ENCODE measurements at regions not wholly inside any gene's neighbourhood (a gene's known extent, or its start where the extent isn't known, plus 50 kb on each side); places are given as distances from the start of the nearest gene placed in this dataset.
"Not testable (repeated sequence)": the region's sequence is repeated elsewhere in the genome, so short reads cannot be mapped to it uniquely, and the experiment has no call there.

DNA sequence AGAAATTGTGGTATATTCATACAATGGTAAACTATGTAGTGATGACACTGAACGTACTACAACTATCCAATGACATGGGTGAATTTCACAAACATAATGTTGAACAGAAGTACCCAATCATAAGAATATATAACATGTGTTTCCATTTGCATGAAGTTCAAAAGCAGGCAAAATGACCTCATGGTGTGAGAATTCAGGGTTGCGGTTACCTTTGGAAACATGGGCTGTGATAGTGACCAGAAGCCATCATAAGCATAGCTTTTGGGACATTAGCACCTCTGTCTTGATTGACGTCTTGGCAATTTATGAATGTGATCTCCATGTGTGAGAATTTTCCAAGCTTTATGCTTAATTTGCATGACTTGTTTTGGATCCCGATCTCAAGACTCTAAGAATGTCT lies 500.1 kb upstream of the JAG1 start:
- DNase-seq (ENCODE audit: low read depth, low spot score): no peak

DNA sequence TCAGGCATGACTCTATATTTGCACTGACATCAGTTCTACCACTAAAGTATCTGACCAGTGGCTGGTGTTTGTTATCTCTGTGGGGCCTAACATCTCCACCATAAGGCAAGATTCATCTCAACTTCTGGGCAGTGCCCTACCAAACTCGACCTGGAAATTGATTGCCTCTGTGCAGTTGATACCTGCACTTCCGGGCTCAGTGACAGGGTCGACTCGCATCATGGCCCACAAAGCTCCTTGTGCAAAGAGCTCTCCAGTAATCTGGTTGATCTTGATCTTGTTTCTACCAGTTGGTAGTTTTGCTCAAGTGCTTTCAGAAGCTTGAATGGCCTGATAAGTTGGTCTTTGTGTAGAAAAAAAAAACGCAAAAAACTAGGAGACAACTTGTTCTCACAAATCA lies 501.1 kb upstream of the JAG1 start:
- DNase-seq (ENCODE audit: low read depth, low spot score): no peak

DNA sequence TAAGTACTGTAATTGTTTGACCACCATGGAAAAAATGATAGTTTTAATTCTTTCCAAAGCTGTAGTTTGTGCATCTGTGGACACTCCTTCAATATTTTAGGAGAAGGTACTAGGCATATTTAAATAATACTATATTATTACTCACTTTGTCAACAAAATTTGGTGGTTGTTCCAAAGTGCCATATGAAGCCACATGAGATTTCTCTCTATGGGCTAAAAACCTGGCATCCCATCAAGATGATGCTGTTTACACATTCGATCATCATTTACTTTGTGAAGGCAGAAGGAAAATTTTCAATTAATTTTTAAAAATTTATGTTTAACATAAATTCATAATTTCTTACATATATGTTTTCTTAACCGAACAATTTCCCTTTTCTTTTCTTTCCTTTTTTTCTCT lies 502.6 kb upstream of the JAG1 start:
- DNase-seq (ENCODE audit: low read depth, low spot score): no peak

DNA sequence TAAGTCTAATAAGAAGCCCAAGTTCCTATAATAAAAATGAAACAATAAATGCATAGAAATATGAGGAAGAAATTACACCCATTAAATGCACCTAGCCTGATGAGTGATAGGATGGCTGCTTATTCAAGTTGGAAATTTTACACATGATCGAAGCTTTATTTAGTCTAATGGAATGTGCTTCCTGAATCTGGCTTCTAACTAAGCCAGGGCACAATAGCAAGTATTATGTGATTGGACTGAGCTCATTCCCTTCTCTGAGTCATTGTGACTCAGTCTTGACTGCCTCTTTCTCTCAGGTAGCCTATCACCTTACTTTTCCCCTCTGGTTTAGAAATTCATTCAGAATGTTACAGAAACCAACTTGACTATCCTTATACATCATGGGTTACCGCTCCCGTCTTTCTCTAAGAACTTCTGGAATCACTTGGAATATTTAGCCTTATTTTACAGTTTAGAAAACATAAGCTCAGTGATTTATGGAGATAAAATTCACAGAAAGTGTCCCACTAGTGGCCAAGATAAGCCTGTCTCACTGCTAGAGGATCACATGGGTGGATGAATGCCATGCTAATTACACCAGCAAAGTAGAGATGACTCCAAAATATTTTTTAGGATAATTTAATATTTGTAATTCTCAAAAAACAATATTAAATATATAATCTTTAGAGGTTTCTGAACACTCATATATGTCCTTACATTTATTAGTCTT lies 505.3 kb upstream of the JAG1 start:
- no peak for DNase-seq (ENCODE audit: low read depth, low spot score)

DNA sequence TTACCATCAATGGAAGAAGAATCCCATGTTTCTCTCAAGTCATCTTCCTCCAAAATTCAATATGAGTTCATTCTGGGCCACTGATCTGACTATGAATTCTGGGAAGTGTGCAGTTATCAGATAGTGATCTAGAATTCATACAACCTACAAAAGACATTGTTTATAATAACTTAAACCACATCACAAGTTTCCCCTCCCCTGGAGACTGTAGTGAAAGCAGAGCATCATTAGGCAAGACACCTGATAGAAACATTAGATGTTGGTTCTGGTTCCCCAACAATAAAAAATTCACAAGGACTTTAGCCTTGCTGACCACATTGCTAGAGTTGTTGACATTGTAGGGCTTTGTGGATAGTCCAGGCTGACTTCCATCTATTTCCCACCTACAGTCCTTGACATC lies 506.4 kb upstream of the JAG1 start:
- no peak for DNase-seq (ENCODE audit: low read depth, low spot score)

DNA sequence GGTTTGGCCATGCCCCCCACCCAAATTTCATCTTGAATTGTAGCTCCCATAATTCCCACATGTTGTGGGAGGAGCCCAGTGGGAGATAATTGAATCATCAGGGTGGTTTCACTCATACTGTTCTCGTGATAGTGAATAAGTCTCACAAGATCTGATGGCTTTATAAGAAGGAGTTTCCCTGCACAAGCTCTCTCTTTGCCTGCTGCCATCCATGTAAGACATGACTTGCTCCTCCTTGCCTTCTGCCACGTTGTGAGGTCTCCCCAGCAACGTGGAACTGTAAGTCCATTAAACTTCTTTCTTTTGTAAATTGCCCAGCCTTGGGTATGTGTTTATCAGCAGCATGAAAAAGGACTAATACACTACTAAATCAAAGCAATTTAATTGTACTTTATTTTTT lies 507.3 kb upstream of the JAG1 start:
- DNase-seq (ENCODE audit: low read depth, low spot score): not testable (repeated sequence)

DNA sequence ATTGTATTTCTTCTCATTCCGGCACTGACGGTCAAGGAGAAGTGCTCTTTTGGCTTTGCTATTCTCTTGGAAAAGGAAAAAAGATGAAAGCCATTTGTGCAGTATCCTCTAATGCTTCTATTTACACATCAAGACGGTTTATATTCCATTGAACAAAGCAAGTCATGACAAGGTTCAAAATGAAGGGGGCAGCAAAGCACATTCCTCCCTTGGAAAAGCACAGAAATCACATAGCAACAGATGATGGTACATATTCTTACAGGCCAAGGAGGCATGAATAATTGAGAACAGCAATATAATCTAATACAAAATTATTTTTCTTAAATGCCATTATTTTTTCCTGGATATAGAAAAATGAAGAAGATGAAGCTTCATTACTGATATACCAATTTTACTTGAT lies 508.2 kb upstream of the JAG1 start:
- DNase-seq (ENCODE audit: low read depth, low spot score): no peak

DNA sequence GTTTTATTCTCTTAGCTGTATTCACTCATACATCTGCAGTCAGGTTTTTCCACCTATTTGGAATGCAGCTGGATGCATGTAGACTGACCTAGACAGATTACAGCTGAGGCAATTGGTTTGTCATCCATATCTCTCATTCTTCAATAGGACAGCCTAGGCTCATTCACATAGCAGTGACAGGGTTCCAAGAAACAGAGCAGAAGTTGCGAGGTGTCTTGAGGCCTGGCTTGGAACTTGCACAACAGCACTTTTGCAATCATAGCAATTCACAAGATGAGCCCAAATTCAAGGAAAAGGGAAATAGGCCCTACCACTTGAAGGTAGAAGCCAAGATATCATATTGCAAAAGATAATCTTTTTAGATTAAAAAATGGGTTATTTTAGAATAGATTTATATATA lies 508.9 kb upstream of the JAG1 start:
- no peak for DNase-seq (ENCODE audit: low read depth, low spot score)

DNA sequence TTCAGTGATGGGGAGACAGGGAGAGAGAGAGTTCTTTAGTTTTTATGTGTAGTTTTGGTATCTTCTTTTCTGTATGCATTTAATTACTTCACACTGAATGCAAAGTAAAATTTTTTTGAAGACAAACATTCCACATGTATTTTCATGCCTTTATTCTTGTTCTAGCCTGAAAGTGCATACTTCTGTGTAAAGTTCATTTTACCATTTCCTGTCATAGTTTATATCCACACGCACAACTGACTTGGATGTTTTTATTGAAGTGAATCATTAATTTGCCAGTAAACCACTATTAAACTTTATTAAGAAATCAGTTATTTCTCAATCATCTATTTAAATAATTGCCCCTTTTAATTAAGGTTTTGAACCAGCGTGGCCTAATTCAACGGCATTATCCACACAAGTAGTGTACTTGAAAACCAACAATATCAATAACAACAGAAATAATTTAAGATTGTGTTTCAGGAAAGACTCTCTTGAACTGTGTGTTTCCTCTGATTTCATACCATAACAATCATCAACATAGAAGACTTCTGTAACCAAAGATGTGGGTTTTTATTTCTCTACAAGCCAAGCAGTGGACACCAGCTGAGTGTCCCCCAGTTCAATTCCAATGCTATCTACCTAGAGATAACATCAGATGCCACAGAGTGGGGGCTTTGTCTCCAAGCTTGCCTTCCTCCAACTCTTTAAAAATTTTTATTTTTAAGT lies 512.7 kb upstream of the JAG1 start:
- DNase-seq (ENCODE audit: low read depth, low spot score): no peak

DNA sequence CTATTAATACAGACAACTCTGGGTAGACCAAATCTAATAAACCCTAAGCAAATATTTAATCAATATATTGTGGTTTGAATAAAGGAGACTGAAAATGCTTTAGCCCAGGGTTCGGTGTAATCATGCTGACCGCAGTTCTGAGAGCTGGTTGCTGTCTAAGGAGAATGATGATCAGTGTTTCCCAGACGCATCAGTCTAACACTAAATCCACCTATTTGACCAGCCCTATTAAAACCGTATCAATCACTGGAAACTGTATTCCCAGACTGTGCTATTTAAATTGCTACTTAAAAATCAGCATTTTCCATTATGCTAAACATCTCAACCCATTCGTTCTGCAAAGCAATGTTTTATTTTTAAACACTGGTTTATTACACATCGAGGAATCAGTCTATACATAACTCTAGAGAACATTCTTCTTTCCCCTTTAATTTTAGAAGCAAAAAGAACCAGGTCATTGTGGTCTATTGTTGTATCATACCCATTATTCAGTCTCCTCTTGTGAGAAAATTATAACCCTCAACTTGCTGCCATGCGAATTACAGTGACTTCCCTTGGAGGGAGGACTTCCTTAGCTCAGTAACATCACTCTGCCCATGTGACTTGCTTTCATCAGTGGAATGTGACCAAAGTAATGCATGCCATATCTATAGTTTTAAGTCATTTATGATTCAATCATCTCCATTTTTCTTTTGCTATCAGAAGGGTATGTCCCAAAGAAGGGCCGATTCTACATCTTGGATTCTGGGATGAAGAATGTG lies 515.2 kb upstream of the JAG1 start:
- no peak for DNase-seq (ENCODE audit: low read depth, low spot score)

DNA sequence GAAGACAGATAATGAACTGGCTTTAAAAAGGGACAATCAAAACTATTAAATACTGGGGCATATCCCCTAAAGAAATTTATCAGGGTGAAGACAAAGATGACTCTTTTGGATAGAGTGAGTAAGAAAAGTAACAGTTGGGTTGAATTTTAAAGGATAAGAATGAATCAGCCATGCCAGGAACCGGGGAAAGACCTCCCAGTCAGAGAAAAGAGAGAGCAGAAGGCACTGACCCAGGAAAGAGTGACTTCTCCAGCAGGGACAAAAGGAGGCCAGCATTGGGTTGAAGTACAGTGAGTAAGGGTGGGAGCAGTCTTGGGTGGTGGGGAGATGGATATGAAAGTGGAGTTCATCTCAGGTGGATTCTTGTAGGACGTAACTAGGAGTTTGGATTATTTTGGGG lies 516.9 kb upstream of the JAG1 start:
- no peak for DNase-seq (ENCODE audit: low read depth, low spot score)

DNA sequence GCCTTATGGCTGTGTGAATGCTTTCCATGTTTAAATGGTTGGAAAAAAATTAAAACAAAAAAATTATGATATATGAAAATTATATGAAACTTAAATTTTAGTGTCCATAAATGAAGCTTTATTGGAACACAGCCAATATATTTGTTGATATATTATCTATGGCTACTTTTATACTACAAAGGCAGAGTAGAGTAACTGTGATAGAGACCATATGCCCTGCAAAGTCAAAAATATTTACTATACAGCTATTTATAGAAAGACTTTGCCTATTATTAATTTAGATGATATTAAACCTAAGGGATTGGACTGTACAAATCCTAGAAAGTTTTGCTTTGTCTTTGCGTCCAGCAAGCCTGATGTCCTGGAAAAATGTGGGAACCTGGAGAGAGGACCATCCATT lies 518.3 kb upstream of the JAG1 start:
- DNase-seq (ENCODE audit: low read depth, low spot score): no peak

DNA sequence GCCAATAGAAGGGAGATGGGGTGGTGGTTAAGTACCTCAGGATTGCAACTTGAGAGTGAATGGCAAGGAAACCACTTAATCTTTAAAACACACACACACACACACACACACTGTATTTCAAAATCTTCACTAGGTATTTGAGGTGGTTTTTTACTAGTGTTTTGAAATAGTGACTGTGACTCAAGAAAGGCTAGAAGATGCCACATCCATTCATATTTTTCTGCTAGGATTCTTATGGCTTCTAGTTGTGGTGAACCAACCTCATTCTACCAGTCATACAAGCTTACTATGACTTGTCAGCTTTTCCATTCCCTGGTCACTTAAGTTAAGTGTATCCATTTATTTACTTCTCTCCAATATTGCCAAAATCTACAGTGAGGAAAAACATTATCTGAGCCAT lies 519.4 kb upstream of the JAG1 start:
- DNase-seq (ENCODE audit: low read depth, low spot score): no peak

DNA sequence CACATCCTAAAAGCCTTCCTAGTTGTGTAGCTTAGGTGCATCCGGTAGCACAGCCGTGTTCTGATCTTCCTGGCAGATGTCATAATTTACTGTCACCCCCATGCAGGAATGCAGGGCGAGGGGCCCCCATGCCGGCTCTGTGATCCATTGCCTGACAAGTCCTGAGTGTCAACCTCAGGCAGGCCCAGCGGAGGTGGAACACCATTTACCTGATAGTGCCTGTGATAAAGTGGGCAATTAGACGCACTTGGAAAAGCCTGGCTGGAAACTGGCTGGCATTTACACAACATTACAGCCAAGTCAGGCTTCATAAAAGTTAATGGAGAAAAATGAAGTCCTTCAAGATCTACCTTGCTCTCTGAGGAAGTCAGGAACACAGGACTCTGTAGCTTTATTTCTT lies 521.4 kb upstream of the JAG1 start:
- no peak for DNase-seq (ENCODE audit: low read depth, low spot score)

DNA sequence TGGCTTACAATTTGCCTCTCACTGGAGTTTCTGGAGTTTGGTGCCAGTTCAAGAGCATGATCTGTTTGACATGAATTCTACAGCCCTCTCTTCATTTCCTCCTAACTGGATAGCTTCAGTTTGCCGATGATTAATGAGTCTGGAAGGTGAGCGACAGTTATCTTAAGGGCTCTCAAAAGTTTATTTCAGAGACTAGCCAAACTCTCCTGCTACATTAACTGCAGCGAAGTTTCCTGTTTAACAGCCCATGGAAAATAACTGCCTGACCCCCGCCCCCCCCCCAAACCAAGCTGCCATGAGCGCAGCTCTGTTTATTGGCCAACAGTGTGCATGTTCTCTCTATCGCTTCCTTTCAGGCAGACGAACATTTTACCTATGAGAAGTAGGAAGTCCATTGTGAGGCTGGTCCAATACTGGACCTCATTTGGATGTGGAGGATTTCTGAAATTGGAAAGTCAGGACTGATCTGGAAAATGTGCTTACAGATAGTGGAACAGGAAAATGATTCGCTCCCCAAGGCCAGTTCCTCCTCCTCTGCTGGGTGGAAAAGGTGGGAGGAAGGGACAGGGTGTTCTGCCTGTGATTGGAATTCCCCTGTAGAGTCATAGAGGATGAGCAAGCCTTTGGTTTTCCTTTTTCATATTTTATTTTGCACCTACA lies 522.2 kb upstream of the JAG1 start:
- peak; percentile 36 for DNase-seq (ENCODE audit: low read depth, low spot score)

DNA sequence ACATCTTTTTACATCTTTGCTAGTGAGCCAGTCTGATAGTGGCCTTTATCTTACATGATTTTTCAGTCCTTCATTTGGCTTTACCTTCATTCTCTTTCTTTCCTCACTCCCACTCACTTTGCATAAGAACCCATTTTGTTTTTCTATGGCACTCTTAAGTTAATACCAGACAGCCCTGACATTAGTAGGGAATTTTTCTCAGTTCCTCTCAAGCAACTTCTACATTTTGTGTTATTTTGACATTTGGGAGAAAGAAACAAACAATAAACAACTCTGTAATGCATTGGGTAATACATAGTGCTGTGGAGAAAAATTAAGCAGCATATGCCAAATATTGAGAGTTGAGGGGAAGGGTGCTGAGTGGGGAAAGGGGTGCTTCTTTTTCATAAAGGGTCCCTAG lies 524.1 kb upstream of the JAG1 start:
- DNase-seq (ENCODE audit: low read depth, low spot score): no peak

DNA sequence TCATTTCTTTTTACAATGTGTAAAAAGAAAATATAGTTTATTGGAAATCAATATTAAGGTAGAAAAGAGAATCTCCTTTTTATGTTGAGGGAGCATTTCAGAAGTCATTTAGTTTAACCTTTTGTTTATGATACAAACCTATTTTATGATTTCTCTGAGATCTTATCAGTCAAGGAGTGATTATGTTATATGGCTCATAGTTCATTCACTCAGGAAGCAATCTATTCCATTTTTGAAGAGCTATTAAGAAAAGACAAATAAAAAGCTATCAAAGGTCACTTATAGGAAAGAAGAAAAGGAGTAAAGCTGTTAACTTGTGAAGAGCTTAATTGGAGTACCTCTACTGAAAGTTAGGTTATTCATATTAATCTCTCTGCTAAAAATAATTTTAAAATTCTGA lies 526.6 kb upstream of the JAG1 start:
- no peak for DNase-seq (ENCODE audit: low read depth, low spot score)

DNA sequence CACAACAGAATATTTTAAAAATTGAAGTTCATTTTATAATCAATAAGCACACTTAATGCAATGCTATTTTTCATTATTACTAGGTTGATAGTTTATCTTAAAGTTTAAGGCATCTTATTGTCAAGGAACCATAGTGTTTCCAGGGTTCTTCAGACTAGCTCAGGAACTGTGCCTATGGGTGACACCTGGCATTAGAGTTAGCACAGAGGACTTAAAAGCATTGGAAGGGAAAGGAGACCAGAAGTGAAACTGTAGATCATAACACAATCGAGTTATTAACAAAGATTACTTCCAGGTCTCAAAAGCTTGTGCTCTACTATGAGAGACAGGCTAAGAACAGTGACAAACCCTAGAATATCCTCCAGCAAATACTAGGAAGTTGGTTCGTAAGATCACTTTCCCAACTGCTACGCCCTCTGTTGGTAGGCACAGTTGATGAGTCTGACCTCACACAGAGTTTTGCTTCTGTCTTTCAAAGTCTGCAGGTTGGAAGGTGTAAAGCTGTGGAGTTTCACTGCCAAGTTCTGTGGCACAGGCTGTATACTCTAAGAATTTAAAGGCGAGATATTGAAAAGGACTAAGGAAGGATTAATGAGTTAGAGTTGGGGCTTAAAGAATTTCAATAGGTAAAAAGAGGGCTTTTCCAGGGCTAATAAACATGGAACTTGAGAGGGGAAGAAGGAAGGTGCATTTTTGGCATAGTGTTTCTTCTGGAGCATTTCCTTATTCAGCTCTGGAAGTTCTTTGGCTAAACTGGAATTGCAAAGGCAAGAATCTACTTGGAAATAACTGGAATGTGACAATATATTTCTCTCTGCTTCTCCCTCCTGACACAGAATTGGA lies 531.3 kb upstream of the JAG1 start:
- no peak for DNase-seq (ENCODE audit: low read depth, low spot score)

DNA sequence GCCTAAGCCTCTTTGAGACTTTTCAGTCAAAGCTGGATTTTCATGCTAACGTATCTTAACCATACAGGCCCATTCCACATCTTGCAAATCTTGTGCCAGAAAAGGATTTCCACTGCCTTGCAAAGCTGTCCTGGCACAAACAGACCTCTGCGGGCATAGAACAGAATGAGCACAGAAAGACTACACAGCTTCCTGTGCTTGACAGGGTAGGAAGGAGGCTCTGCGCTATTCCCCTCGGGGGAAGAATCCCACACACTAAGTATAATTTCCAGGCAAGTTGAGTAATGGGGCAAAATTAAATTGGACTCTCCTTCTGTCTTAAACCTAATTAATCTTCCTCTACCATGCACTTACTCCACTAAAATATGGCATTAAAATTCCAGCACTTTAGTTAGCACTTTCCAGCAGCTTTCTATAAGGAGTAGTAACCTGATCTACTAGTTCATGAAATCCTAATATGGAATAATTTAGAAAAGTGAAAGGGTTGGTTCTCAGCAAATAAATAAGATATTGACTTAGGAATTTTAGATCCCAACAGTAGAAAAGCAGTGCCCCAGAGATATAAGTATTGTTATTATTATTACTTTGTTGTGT lies 532.1 kb upstream of the JAG1 start:
- no peak for DNase-seq (ENCODE audit: low read depth, low spot score)

DNA sequence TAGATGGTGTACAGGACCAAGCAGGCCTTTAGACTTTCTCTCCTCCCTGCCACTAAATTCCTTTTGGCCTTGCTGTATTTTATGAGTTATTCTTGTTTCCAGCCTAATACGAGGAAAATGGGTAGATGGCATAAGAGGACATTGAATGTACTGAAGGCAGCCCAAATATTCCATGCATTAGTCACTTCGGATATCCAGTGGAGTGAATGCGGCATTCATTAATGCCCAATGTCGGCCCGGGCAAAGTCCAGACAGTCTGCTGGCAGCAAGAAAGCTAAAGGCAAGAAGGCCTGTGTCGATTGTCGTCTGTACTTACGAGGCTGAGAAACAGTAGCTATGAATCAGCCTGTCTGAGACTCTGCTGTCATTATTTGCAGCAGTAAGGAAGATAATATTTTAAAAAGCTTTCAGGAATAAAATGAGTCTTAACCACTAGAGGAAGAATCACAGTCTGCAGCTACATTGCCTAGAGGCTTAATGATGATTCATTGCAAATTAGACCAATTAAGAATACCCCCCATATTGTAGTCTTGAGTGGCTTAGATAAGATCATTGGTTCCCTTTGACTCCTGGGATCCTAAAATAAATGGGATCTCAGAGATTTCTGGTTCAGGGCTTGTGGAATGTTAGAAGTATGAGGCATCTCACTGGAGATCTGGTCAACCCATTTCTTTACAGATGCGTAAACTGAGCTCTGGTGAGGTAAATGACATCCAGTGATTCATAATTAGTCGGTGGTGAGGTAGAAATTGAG lies 534.1 kb upstream of the JAG1 start:
- no peak for DNase-seq (ENCODE audit: low read depth, low spot score)

Measured in smooth muscle cell of the brain vasculature (primary cell).